Natural killer cell (primary cell): ENCODE measurements at regions not wholly inside any gene's neighbourhood (a gene's known extent, or its start where the extent isn't known, plus 50 kb on each side); places are given as distances from the start of the nearest gene placed in this dataset.

ENCODE experiments used
- ATAC-seq, 3 donors: fragments of 150-1000 bp in 2 of 3; fragments of 200-7000 bp in 1 of 3; cut with Tn5 transposase; 1 replicate in 1 of 3; 2 replicates in 2 of 3; pipeline ENCODE4 v1.10.0; 2021; ENCODE audit warnings: mild to moderate bottlenecking in 2 of 3, moderate library complexity in 2 of 3
- DNase-seq, 2 donors: peaks; one replicate each; pipeline versions ENCODE4 v3.0.0 to v3.0.0-alpha.2; 2013 to 2021; ENCODE audit warnings: mixed read lengths in 1 of 2
- H3K27ac ChIP-seq: one replicate; pipeline ENCODE4 v1.5.1; 2013; ENCODE audit warnings: mild to moderate bottlenecking, low read length
- H3K27me3 ChIP-seq: one replicate; pipeline ENCODE4 v1.6.1; 2013; ENCODE audit warnings: low read length; ENCODE audit not compliant: control insufficient read depth, insufficient read depth
- H3K36me3 ChIP-seq: one replicate; pipeline ENCODE4 v1.6.1; 2013; ENCODE audit warnings: low read length; ENCODE audit not compliant: control insufficient read depth, insufficient read depth
- H3K4me1 ChIP-seq: one replicate; pipeline ENCODE4 v1.6.1; 2013; ENCODE audit warnings: low read length; ENCODE audit not compliant: control insufficient read depth, insufficient read depth
- H3K4me3 ChIP-seq: one replicate; pipeline ENCODE4 v1.5.1; 2013; ENCODE audit warnings: low read length
- H3K9me3 ChIP-seq: one replicate; pipeline ENCODE4 v1.6.1; 2013; ENCODE audit warnings: low read length; ENCODE audit not compliant: control insufficient read depth, insufficient read depth
- H3K27ac Mint-ChIP-seq, 2 donors: one replicate each; pipeline ENCODE4 v1.8.0; 2022; ENCODE audit warnings: mild to moderate bottlenecking in 2 of 2, mixed read lengths in 2 of 2, moderate library complexity in 1 of 2
- H3K27me3 Mint-ChIP-seq, 2 donors: one replicate each; pipeline ENCODE4 v1.8.0; 2022; ENCODE audit warnings: low read depth in 2 of 2, mixed read lengths in 2 of 2
- H3K36me3 Mint-ChIP-seq: one replicate; pipeline ENCODE4 v1.8.0; 2022; ENCODE audit warnings: mixed read lengths
- H3K4me1 Mint-ChIP-seq, 2 donors: one replicate each; pipeline ENCODE4 v1.8.0; 2022; ENCODE audit warnings: mixed read lengths in 2 of 2
- H3K4me3 Mint-ChIP-seq: one replicate; pipeline ENCODE4 v1.8.0; 2022; ENCODE audit warnings: mild to moderate bottlenecking, moderate library complexity, mixed read lengths
- H3K9me3 Mint-ChIP-seq, 2 donors: one replicate each; pipeline ENCODE4 v1.8.0; 2022; ENCODE audit warnings: mixed read lengths in 2 of 2
- WGBS: methylation state at CpG from one replicate; pipeline ENCODE4 v1.1.7; 2013; ENCODE audit warnings: missing lambda C conversion rate; ENCODE audit not compliant: insufficient coverage; 5-methylcytosine and 5-hydroxymethylcytosine counted together
- intact Hi-C: fragments of 100-400 bp; cut with micrococcal nuclease; formaldehyde crosslinking; loops from one replicate; pipeline ENCODE4 v1.14.2; 2022
- TF ChIP-seq, protein P1 (sequence below): fragments of 200-600 bp; IDR thresholded peaks from one replicate; pipeline ENCODE4 v1.8.0; 2022; ENCODE audit warnings: antibody characterized with exemption

DNA sequence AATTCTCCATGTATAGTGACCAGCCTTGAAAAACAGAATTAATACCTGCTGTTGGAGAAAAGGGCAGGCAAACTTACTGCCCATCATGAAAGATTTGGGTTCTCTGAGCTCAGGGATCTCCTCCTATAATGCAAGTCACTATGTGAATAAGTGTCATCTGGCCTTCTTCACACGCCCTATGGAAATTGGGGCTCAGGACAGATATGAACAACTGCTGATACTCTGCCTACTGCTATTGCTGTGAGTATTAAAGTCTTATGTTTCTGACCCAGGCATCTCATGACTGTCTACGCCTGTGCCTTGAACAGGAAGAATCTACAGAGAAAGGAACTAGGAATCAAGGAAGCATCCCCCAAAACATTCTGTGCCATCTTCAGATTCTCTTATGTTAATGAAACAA is 226.1 kb downstream of the SOD2 start:
- Mint-ChIP-seq H3K4me1 (no peaks in the 10 kb centered on the region), H3K27ac (no peak overlapping the region), H3K4me3 (no peak overlapping the region), H3K27me3 (peaks cover 3 to 21% of the 10 kb centered on the region in 2 donors), H3K36me3 (no peaks in the 10 kb centered on the region), H3K9me3 (no peaks in the 10 kb centered on the region)
- no peak overlapping the region for H3K4me3 ChIP-seq
- TF ChIP-seq, protein P1, sequence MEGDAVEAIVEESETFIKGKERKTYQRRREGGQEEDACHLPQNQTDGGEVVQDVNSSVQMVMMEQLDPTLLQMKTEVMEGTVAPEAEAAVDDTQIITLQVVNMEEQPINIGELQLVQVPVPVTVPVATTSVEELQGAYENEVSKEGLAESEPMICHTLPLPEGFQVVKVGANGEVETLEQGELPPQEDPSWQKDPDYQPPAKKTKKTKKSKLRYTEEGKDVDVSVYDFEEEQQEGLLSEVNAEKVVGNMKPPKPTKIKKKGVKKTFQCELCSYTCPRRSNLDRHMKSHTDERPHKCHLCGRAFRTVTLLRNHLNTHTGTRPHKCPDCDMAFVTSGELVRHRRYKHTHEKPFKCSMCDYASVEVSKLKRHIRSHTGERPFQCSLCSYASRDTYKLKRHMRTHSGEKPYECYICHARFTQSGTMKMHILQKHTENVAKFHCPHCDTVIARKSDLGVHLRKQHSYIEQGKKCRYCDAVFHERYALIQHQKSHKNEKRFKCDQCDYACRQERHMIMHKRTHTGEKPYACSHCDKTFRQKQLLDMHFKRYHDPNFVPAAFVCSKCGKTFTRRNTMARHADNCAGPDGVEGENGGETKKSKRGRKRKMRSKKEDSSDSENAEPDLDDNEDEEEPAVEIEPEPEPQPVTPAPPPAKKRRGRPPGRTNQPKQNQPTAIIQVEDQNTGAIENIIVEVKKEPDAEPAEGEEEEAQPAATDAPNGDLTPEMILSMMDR, result no peak
- DNase-seq (no peak), ATAC-seq (no peak)
- H3K27ac ChIP-seq, result no peak overlapping the region
- H3K36me3 ChIP-seq, result no peaks in the 10 kb centered on the region
- intact Hi-C loops, result no loop called here
- H3K27me3 ChIP-seq, result no peaks in the 10 kb centered on the region
- no peaks in the 10 kb centered on the region for H3K9me3 ChIP-seq
- WGBS, result 61% methylated on average over 2 of the region's 2 CpGs
- no peaks in the 10 kb centered on the region for H3K4me1 ChIP-seq

DNA sequence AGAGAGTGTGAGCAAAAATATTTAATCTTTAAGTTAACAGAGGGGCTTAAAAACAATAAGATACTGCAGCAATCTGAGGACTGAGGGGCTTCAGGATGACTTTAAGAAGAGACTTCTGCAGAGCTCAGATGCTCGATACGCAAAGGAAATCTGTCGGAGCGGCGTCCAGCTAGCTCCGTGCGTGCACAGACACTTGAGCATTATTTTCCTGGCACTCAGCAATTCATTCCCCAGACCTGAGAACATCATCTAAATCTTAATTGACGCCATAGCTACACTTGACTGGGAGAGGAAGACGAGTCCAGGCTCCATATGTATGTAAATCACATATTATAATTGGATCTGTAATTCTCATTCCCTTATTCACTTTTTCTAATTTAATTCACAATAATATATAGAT is 228.2 kb downstream of the SOD2 start:
- ATAC-seq, result no peak

DNA sequence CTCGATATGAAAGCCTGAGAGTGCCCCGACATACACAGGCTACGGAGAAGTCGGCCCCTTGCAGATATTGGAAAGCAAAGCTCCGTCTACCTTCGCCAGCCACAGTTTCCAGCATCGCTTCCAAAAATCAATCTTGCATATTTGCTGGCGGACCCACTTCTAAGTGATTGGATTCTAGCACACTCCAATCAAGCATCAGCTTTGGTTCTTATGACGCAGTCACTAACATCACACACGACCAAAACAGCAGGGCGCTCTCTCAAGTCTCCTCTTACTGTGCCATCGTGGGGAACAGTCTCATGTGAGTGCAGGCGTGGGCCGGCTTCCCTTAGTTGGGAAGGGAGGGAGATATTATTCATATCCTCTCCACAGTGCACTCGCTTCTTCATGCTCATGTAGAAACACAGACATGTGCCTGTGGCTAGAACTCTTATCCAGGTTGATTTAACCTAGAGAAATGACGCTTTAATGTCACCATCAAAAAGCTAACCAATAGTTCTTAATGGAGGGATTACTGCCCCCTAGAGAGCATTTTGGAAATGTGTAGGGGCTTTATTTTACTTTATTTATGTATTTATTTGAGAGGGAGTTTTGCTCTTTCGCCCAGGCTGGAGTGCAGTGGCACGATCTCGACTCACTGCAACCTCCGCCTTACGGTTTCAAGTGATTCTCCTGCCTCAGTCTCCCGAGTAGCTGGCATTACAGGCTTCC is 229.8 kb downstream of the SOD2 start:
- Mint-ChIP-seq H3K4me1 (no peaks in the 10 kb centered on the region), H3K9me3 (no peaks in the 10 kb centered on the region), H3K27ac (no peak overlapping the region), H3K36me3 (no peaks in the 10 kb centered on the region), H3K27me3 (peaks cover 6 to 22% of the 10 kb centered on the region in 2 donors), H3K4me3 (no peak overlapping the region)
- Histone ChIP-seq H3K9me3 (no peaks in the 10 kb centered on the region), H3K4me1 (no peaks in the 10 kb centered on the region), H3K27me3 (no peaks in the 10 kb centered on the region), H3K27ac (no peak overlapping the region), H3K4me3 (no peak overlapping the region), H3K36me3 (no peaks in the 10 kb centered on the region)
- DNase-seq, result no peak
- intact Hi-C loops, result no loop called here
- no peak for ATAC-seq
- WGBS, result 83% methylated on average over 17 of the region's 22 CpGs
- TF ChIP-seq, protein P1, result no peak

More for the DNA sequence above, 228.2 kb downstream of the SOD2 start:
- Histone ChIP-seq H3K4me3 (no peak overlapping the region), H3K4me1 (no peaks in the 10 kb centered on the region), H3K9me3 (no peaks in the 10 kb centered on the region), H3K27ac (no peak overlapping the region), H3K27me3 (no peaks in the 10 kb centered on the region), H3K36me3 (no peaks in the 10 kb centered on the region)
- DNase-seq, result no peak
- intact Hi-C loops, result no loop called here
- no peak overlapping the region for H3K27ac Mint-ChIP-seq
- 92% methylated on average over 7 of the region's 9 CpGs for WGBS
- TF ChIP-seq, protein P1, result no peak
- H3K9me3 Mint-ChIP-seq, result no peaks in the 10 kb centered on the region
- no peaks in the 10 kb centered on the region for H3K4me1 Mint-ChIP-seq
- H3K36me3 Mint-ChIP-seq, result no peaks in the 10 kb centered on the region
- no peak overlapping the region for H3K4me3 Mint-ChIP-seq
- H3K27me3 Mint-ChIP-seq, result peaks cover 6 to 26% of the 10 kb centered on the region in 2 donors

DNA sequence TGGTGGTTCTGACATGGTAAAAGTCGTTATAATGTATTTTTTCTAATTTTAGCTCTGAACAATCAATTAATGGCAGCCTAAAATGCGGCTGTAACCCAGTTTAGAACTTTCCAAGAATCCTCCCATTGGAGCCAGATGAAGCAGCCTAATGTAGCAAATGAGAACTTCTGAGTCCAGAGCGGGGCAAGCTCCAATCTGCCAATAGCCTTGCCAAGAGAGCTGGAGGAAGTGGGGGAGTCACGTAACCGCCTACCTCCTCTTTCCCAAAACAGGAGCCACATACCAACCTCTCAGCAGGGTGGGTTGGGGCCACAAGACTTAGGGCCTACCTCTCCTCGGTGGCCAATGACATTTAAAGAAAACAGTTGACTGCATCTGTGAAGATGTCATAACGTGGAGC is 230.6 kb downstream of the SOD2 start:
- DNase-seq, result no peak
- H3K36me3 ChIP-seq, result no peaks in the 10 kb centered on the region
- intact Hi-C loops, result no loop called here
- Mint-ChIP-seq H3K27me3 (peaks cover 6 to 16% of the 10 kb centered on the region in 2 donors), H3K27ac (no peak overlapping the region), H3K36me3 (no peaks in the 10 kb centered on the region), H3K4me1 (no peaks in the 10 kb centered on the region), H3K9me3 (no peaks in the 10 kb centered on the region), H3K4me3 (no peak overlapping the region)
- H3K4me3 ChIP-seq, result no peak overlapping the region
- no peak overlapping the region for H3K27ac ChIP-seq
- TF ChIP-seq, protein P1, result no peak
- no peaks in the 10 kb centered on the region for H3K4me1 ChIP-seq
- H3K27me3 ChIP-seq, result no peaks in the 10 kb centered on the region
- H3K9me3 ChIP-seq, result no peaks in the 10 kb centered on the region
- no peak for ATAC-seq
- WGBS, result 80% methylated on average over 6 of the region's 7 CpGs
